ENCODE measurements at regions not wholly inside any gene's neighbourhood (a gene's known extent, or its start where the extent isn't known, plus 50 kb on each side); places are given as distances from the start of the nearest gene placed in this dataset.

- in situ Hi-C loops (cut with HindIII; ENCODE audit: low sequenced_read_pairs) = no loop called here
Observed at GRCh38 chr4:12050357-12050756, 621.7 kb upstream of the HS3ST1 start.

GRCh38 chr4:12042818-12043217, 614.1 kb upstream of the HS3ST1 start:
- no peak overlapping the region for H3K4me3 ChIP-seq (ENCODE audit: low read depth, low read length)
- DNase-seq (ENCODE audit: low read depth) = no peak
- no peak for TF ChIP-seq CTCF (IDR thresholded peaks at IDR 0.05; ENCODE audit: low read depth, low read length, missing control alignments)
- in situ Hi-C loops (cut with HindIII; ENCODE audit: low sequenced_read_pairs) = no loop called here

More at GRCh38 chr4:12050357-12050756, 621.7 kb upstream of the HS3ST1 start:
- no peak overlapping the region for H3K4me3 ChIP-seq (ENCODE audit: low read depth, low read length)
- no peak for TF ChIP-seq CTCF (IDR thresholded peaks at IDR 0.05; ENCODE audit: low read depth, low read length, missing control alignments)
- no peak for DNase-seq (ENCODE audit: low read depth)

DNA sequence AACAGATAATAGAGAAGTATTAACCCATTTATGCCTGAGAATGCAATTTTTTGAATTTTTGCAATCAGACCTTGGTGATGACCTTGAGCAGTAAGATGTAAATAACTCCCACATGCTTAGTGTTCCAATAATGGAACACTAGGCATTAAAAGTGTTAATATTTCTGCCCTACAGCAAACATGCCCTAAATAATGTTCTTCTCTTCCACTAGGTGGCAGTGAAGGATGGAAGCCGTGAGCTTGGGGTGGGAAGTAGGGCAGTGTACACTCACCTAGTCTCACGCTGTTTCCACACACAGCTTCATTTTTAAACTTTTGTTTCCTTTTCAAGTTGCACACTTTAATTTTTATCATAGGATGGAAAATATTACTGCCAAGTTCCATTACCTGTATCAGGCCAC, 613.1 kb upstream of the HS3ST1 start:
- no peak overlapping the region for H3K4me3 ChIP-seq (ENCODE audit: low read depth, low read length)
- in situ Hi-C loops (cut with HindIII; ENCODE audit: low sequenced_read_pairs) = no loop called here
- DNase-seq (ENCODE audit: low read depth) = no peak
- TF ChIP-seq CTCF (IDR thresholded peaks at IDR 0.05; ENCODE audit: low read depth, low read length, missing control alignments) = no peak

GRCh38 chr4:12036450-12036849, 607.8 kb upstream of the HS3ST1 start:
- no peak overlapping the region for H3K4me3 ChIP-seq (ENCODE audit: low read depth, low read length)
- no peak for DNase-seq (ENCODE audit: low read depth)
- in situ Hi-C loops (cut with HindIII; ENCODE audit: low sequenced_read_pairs) = no loop called here
- TF ChIP-seq CTCF (IDR thresholded peaks at IDR 0.05; ENCODE audit: low read depth, low read length, missing control alignments) = no peak

DNA sequence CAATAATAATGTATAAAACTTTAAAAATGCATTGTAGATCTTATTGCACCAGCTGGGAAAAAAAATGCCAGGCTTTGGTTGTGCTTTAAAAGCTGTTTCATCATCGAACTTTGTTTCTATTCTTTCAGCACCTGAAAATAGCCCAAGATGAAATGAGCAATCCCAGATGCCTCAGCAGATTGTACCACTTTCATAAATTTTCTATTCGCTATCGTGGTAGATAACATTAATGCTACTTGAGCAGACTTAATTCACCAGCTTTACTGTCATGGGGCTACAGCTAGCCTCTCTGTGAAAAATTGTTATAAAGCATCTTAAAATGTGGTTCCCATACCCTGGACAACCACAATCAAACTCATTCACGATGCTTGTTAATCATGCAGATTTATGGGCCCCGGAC, 599.6 kb upstream of the HS3ST1 start:
- TF ChIP-seq CTCF (IDR thresholded peaks at IDR 0.05; ENCODE audit: low read depth, low read length, missing control alignments) = no peak

GRCh38 chr4:12022409-12022808, 593.7 kb upstream of the HS3ST1 start:
- in situ Hi-C loops (cut with HindIII; ENCODE audit: low sequenced_read_pairs) = no loop called here
- DNase-seq (ENCODE audit: low read depth) = no peak
- H3K4me3 ChIP-seq (ENCODE audit: low read depth, low read length) = no peak overlapping the region
- no peak for TF ChIP-seq CTCF (IDR thresholded peaks at IDR 0.05; ENCODE audit: low read depth, low read length, missing control alignments)

More for the DNA sequence above, 599.6 kb upstream of the HS3ST1 start:
- in situ Hi-C loops (cut with HindIII; ENCODE audit: low sequenced_read_pairs) = no loop called here
- H3K4me3 ChIP-seq (ENCODE audit: low read depth, low read length) = no peak overlapping the region
- DNase-seq (ENCODE audit: low read depth) = no peak

GRCh38 chr4:12016729-12017128, 588.0 kb upstream of the HS3ST1 start:
- no peak for TF ChIP-seq CTCF (IDR thresholded peaks at IDR 0.05; ENCODE audit: low read depth, low read length, missing control alignments)
- no peak for DNase-seq (ENCODE audit: low read depth)
- no peak overlapping the region for H3K4me3 ChIP-seq (ENCODE audit: low read depth, low read length)
- in situ Hi-C loops (cut with HindIII; ENCODE audit: low sequenced_read_pairs) = no loop called here
